ENCODE measurements at regions not wholly inside any gene's neighbourhood (a gene's known extent, or its start where the extent isn't known, plus 50 kb on each side); places are given as distances from the start of the nearest gene placed in this dataset.

DNA sequence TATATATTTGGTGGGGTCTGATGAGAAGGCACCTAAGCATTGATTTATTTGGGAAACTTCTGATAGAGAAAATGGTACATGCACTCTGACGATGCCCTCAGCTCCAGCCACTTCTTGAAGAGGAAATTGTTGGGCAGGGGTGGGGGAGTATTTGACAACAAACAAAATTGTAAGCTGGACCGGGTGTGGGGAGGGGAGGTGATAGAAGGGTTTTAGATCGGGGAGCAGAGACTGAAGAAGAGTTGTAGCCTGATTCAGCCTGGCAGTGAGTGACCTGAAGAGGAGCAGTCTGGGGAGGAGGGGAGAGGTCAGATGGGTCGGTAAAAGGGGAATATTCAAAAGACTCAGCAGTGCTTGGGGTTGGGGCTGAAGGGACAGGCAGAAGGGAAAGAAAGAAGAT, 2284.7 kb downstream of the TP53TG3F start:
- DNase-seq (ENCODE audit: low spot score in 2 of 2) (no peak), FAIRE-seq (no peak)

GRCh38 chr16:35744726-35745125, 2285.3 kb downstream of the TP53TG3F start:
- FAIRE-seq (no peak), DNase-seq (ENCODE audit: low spot score in 2 of 2) (no peak)

DNA sequence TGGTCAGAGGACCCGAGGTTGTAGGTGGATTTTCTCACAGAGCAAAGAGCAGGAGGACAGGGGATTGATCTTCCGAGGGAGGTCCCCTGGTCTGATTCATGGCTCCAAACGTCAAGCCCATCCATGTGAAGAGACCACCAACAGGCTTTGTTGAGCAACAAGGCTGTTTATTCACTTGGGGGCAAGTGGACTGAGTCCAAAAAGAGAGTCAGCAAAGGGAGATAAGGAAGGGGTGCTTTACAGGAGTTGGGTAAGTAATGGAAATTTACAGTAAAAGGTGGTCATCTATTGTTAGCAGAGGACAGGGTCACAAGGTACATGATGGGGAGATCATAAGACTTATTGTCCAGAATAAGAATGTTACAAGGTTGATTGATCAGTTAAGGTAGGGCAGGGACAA, 2285.8 kb downstream of the TP53TG3F start:
- DNase-seq (ENCODE audit: low spot score in 2 of 2) (no peak), FAIRE-seq (no peak)

DNA sequence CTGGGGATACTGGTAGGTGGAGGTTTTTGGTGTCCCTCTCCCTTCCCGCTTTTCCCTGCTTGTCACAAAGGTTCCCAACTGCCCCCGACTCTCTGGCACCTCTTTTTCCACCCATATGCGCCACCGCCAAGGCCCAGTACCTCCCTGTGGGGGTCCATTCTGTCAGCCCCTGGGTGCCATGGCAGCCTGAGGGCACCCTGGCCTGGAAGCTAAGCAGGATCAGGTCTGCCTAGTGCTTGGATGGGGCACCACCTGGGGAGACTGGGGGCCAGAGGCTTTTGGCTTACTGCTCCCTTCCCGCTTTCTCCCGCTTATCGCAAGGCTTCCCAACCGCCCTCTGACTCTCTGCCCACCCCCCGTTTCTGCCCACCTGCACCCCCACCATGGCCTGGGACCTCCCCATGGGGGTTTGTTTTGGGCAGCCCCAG, 2286.4 kb downstream of the TP53TG3F start:
- DNase-seq (ENCODE audit: low spot score in 2 of 2), result no peak
- FAIRE-seq, result no peak

DNA sequence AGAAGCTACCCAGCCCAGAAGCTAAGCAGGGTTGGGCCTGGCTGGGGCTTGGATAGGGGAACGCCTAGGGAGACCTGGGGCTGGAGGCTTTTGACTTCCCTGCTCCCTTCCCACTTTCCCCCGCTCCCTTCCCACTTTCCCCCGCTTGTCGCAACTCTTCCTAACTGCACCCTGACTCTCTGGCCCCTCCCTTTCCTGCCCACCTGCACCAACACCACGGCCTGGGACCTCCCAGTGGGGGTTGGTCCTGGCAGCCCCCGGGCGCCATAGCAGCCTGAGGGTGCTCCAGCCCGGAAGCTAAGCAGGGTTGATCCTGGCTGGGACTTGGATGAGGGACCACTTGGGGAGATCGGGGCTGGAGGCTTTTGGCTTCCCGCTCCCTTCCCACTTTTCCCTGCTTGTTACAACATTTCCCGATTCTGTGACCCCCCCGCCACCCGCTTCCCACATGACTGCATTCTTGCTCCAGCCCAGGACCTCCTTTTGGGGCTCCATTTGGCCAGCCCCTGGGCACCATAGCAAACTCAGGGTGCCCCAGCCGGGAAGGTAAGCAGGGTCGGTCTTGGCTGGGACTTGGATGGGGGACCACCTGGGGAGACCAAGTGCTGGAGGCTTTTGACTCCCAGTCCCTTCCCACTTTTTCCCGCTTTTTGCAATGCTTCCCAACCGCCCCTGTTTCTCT, 2287.0 kb downstream of the TP53TG3F start:
- FAIRE-seq, result no peak
- DNase-seq (ENCODE audit: low spot score in 2 of 2), result no peak

DNA sequence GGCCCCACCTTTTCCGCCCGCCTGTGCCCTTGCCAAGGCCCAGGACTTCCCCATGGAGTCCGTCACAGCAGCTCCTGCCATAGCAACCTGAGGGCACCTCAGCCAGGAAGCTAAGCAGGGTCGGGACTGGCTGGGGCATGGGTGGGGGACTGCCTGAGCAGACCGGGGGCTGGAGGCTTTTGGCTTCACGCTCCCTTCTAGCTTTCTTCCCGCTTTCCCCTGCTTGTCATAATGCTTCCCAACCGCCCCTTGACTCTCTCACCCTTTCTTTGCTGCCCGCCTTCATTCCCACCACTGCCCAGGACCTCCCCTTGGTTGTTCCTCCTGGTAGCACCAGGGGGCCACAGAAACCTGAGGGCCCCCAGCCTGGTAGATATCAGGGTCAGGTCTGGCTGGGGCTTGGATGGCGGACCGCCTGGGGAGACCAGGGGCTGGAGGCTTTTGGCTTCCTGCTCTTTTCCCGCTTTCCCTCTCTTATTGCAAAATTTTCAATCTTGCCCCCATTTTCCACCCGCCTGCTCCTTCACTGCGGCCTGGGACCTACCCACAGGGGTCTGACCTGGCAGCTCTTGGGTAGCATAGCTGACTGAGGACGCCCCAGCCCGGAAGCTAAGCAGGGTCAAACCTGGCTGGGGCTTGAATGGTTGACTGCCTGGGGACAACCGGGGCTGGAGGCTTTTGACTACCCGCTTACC, 2287.7 kb downstream of the TP53TG3F start:
- DNase-seq (ENCODE audit: low spot score in 2 of 2), result no peak
- no peak for FAIRE-seq

- DNase-seq (ENCODE audit: low spot score in 2 of 2), result no peak
- FAIRE-seq, result no peak
These were observed 2288.4 kb downstream of the TP53TG3F start for GRCh38 chr16:35747658-35748455.

DNA sequence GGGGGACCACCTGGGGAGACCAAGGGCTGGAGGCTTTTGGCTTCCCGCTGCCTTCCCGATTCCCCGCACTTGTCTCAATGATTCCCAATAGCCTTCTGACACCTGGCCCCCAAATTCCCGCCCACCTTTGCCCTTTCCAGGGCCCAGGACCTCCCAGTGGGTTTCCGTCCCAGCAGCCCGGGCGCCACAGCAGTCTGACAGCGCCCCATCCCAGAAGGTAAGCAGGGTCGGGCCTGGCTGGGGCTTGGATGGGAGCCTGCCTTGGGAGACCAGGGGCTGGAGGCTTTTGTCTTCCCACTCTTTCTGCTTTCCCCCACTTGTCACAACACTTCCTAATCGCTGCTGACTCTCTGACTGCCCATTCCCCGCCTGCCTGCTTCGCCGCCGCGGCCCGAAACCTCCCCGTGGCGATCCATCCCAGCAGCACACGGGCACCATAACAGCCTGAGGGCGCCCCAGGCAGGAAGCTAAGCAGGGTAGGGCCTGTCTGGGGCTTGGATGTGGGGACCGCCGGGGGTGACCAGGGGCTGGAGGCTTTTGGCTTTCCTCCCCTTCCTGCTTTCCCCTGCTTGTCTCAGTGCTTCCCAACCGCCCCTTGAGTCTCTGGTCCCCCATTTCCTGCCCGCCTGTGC, 2289.3 kb downstream of the TP53TG3F start:
- no peak for DNase-seq (ENCODE audit: low spot score in 2 of 2)
- FAIRE-seq, result no peak

GRCh38 chr16:35749253-35750141, 2290.1 kb downstream of the TP53TG3F start:
- no peak for FAIRE-seq
- no peak for DNase-seq (ENCODE audit: low spot score in 2 of 2)

- DNase-seq (ENCODE audit: low spot score in 2 of 2) (no peak), FAIRE-seq (no peak)
These were observed 2290.8 kb downstream of the TP53TG3F start for GRCh38 chr16:35750157-35750689.

GRCh38 chr16:35750701-35751104, 2291.3 kb downstream of the TP53TG3F start:
- DNase-seq (ENCODE audit: low spot score in 2 of 2) (no peak), FAIRE-seq (no peak)

- no peak for FAIRE-seq
- no peak for DNase-seq (ENCODE audit: low spot score in 2 of 2)
These were observed 2292.0 kb downstream of the TP53TG3F start for GRCh38 chr16:35751191-35751941.

- FAIRE-seq (no peak), DNase-seq (ENCODE audit: low spot score in 2 of 2) (no peak)
These were observed 2292.8 kb downstream of the TP53TG3F start for GRCh38 chr16:35752012-35752772.

DNA sequence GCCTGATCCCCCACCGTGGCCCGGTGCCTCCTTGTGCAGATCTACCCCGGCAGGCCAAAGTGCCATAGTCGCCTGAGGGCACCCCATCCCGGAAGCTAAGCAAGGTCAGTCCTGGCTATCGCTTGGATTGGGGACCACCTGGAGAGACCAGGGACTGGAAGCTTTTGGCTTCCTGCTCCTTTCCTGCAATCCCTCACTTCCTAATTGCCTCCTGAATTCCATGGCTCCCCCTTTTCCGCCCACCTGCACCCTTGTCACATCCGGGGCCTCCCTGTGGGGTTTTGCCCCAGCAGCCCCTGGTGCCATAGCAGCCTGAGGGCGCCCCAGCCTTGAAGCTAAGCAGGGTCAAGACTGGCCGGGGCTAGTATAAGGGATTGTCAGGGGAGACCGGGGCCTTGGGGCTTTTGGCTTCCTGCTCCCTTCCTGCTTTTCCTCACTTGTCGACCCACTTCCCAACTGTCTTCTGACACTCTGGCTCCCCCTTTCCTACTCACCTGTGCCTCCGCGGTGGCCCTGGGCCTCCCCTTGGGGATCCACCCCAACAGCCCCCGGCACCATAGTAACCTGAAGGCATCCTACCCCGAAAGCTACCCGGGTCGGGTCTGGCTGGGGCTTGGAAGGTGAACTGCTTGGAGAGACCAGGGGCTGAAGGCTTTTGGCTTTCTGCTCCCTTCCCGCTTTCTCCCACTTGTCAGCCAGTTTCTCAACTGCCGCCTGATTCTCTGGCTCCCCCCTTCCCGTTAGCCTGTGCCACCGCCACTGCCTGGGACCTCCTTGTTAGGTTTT, 2293.6 kb downstream of the TP53TG3F start:
- no peak for DNase-seq (ENCODE audit: low spot score in 2 of 2)
- FAIRE-seq, result no peak

DNA sequence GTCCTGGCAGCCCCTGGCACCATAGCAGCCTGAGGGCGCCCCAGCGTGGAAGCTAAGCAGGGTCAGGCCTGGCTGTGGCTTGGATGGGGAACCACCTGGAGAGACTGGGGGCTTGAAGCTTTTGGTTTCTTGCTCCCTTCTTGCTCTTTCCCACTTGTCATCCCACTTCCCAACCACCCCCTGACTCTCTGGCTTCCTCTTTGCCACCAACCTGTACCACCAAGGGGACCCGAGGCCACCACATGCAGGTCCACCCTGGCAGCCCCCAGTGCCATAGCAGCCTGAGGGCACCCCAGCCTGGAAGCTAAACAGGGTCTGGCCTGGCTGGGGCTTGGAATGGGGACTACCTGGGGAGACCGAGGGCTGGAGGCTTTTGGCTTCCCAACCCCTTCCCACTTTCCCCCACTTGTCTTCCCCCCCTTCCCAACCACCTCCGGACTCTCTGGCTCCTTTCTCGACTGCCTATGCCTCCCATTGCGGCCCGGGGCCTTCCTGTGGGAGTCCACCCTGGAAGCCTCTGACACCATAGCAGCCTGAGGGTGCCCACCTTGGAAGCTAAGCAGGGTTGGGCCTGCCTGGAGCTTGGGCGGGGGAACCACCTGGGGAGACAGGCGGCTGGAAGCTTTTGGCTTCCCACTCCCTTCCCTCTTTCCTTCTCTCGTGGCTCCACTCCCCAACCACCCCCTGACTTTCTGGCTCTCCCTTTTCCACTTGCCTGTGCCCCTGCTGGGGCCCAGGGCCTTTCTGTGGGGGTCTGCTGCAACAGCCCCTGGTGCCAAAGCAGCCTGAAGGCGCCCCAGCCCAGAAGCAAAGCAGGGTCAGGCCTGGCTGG, 2294.4 kb downstream of the TP53TG3F start:
- no peak for DNase-seq (ENCODE audit: low spot score in 2 of 2)
- FAIRE-seq, result no peak
